Neural crest cell (in vitro differentiated cells): ENCODE measurements at regions not wholly inside any gene's neighbourhood (a gene's known extent, or its start where the extent isn't known, plus 50 kb on each side); places are given as distances from the start of the nearest gene placed in this dataset.
A peak's percentile ranks its signal among the peaks of the same experiment; 100 is the strongest.
"Not testable (repeated sequence)": the region's sequence is repeated elsewhere in the genome, so short reads cannot be mapped to it uniquely, and the experiment has no call there.

ENCODE experiments used
- DNase-seq: peaks from one replicate; pipeline ENCODE4 v3.0.0; 2021; ENCODE audit warnings: low read depth, mixed read lengths, low spot score
- H3K27ac Mint-ChIP-seq: one replicate; pipeline ENCODE4 v1.8.0; 2021; ENCODE audit warnings: mild to moderate bottlenecking, mixed read lengths; ENCODE audit not compliant: unreplicated experiment
- H3K27me3 Mint-ChIP-seq: 2 replicates; pipeline ENCODE4 v1.8.0; 2021; ENCODE audit warnings: low read depth, mild to moderate bottlenecking, mixed read lengths
- H3K36me3 Mint-ChIP-seq: 2 replicates; pipeline ENCODE4 v1.8.0; 2021; ENCODE audit warnings: low read depth, mild to moderate bottlenecking, mixed read lengths
- H3K4me1 Mint-ChIP-seq: 2 replicates; pipeline ENCODE4 v1.8.0; 2021; ENCODE audit warnings: mixed read lengths
- H3K4me3 Mint-ChIP-seq: one replicate; pipeline ENCODE4 v1.8.0; 2021; ENCODE audit warnings: mild to moderate bottlenecking, mixed read lengths
- H3K9me3 Mint-ChIP-seq: 2 replicates; pipeline ENCODE4 v1.8.0; 2021; ENCODE audit warnings: mixed read lengths
- TF ChIP-seq, protein P1 (sequence below): fragments of 200-600 bp; sonication (generic); conservative IDR thresholded peaks from 2 replicates; pipeline ENCODE4 v1.5.0; 2021; ENCODE audit warnings: antibody characterized with exemption, mild to moderate bottlenecking

DNA sequence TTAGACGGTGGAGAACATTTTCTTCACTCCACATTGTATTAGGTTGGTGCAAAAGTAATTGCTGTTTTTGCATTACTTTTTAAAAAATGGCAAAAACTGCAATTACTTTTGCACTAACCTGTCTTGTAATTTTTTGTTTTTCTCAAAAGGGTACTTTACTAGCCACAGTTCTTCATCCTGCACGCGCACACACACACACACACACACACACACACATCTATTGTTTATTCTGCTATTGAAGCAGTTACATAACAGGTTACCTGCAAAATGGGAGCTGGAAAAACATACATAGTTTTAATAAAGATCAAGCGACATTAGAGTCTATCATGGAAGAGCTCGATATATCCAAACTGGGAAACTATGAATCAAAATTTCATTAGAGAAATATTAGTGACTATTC, 235.2 kb downstream of the SIM1 start:
- TF ChIP-seq, protein P1, sequence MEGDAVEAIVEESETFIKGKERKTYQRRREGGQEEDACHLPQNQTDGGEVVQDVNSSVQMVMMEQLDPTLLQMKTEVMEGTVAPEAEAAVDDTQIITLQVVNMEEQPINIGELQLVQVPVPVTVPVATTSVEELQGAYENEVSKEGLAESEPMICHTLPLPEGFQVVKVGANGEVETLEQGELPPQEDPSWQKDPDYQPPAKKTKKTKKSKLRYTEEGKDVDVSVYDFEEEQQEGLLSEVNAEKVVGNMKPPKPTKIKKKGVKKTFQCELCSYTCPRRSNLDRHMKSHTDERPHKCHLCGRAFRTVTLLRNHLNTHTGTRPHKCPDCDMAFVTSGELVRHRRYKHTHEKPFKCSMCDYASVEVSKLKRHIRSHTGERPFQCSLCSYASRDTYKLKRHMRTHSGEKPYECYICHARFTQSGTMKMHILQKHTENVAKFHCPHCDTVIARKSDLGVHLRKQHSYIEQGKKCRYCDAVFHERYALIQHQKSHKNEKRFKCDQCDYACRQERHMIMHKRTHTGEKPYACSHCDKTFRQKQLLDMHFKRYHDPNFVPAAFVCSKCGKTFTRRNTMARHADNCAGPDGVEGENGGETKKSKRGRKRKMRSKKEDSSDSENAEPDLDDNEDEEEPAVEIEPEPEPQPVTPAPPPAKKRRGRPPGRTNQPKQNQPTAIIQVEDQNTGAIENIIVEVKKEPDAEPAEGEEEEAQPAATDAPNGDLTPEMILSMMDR: no peak
- Mint-ChIP-seq H3K27me3 (peaks cover 10% of the 10 kb centered on the region), H3K27ac (no peak overlapping the region), H3K36me3 (no peaks in the 10 kb centered on the region), H3K4me3 (peak overlapping the region; percentile 62), H3K4me1 (peaks cover 32% of the 10 kb centered on the region), H3K9me3 (peaks cover under 1% of the 10 kb centered on the region)
- DNase-seq: no peak

DNA sequence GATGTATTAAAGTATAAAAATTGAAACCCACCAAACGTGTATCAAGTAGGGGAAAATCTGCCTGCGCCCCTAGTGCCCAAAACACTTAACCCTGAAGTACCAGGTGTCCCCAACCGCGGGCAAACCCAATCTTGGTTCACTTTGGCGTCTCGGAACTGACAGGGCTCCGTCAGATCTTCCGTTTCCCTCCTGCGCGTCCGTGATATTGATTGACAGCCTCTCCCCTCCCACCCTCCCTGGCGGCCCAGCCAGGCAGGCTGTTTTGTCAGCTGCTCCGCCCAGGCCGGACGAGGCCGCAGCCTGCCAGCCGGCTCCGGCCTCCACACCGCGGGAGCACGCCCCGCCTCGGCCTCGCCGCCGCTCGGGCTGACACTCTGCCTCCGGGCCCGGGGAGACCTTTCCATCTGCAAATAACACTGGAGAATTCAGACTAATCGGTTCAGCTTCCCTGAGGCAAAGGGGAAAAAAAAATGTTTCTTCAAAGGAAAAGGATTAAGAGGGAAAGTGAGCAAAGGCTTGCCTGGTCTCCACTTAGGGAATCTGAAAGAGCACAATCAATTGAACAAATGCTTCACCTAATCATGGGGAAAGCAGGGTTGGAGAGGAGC, 234.9 kb upstream of the MCHR2 start:
- Mint-ChIP-seq H3K36me3 (no peaks in the 10 kb centered on the region), H3K4me1 (peaks cover 30% of the 10 kb centered on the region), H3K27ac (no peak overlapping the region), H3K27me3 (peaks cover 10% of the 10 kb centered on the region), H3K9me3 (peaks cover 2% of the 10 kb centered on the region), H3K4me3 (peak overlapping the region; percentile 73)
- peak; percentile 69 for DNase-seq
- TF ChIP-seq, protein P1: peak; percentile 37

DNA sequence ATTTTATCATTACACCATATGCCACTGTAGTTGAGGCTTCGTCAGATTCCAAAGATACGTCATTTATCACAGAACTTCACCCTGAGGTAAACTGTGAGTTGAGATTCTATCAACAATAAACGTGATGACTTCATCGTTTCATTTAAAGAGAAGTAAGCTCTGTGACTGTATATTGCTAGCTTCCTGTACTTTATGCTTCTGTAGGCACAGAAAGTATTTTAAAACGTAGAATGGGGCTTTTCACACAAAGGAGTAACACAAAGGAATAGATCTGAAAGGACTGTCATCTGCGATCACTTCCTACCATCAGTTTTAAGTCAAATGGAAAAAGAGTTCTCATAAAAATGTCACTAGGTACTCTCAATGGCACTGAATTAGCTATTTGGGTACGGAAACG, 234.4 kb upstream of the MCHR2 start:
- Mint-ChIP-seq H3K9me3 (peaks cover 2% of the 10 kb centered on the region), H3K27ac (no peak overlapping the region), H3K36me3 (no peaks in the 10 kb centered on the region), H3K4me1 (peaks cover 30% of the 10 kb centered on the region), H3K27me3 (peaks cover 10% of the 10 kb centered on the region), H3K4me3 (peak overlapping the region; percentile 73)
- no peak for DNase-seq
- TF ChIP-seq, protein P1: no peak

DNA sequence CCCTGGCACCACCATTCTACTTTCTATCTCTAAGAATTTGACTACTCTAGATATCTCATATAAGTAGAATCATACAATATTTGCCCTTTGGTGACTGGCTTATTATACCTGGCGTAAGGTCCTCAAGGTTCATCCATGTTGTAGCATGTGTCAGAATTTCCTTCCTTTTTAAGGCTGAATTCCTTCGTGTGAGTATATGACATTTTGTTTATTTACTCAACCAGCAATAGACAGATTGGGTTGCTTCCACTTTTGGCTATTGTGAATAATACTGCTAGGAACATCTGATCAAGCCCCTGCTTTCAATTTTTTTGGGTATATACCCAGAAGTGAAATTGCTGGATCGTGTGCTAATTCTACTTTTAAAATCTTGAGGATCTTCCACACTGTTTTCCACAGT, 232.8 kb upstream of the MCHR2 start:
- Mint-ChIP-seq H3K27me3 (peaks cover 10% of the 10 kb centered on the region), H3K4me1 (peaks cover 30% of the 10 kb centered on the region), H3K27ac (no peak overlapping the region), H3K36me3 (no peaks in the 10 kb centered on the region), H3K9me3 (peaks cover 2% of the 10 kb centered on the region), H3K4me3 (no peak overlapping the region)
- TF ChIP-seq, protein P1: no peak
- DNase-seq: no peak

DNA sequence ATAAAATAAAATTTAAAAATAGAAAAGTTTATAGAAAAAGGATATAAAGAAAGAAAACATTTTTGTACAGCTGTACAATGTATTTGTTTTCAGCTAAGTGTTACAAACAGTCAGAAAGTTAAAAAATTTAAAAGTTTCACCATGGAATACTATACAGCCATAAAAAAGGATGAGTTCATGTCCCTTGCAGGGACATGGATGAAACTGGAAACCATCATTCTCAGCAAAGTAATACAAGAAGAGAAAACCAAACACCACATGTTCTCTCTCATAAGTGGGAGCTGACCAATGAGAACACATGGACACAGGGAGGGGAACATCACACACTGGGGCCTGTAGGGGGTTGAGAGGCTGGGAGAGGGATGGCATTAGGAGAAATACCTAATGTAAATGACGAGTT, 229.9 kb upstream of the MCHR2 start:
- peaks cover 17% of the 10 kb centered on the region for H3K27me3 Mint-ChIP-seq

DNA sequence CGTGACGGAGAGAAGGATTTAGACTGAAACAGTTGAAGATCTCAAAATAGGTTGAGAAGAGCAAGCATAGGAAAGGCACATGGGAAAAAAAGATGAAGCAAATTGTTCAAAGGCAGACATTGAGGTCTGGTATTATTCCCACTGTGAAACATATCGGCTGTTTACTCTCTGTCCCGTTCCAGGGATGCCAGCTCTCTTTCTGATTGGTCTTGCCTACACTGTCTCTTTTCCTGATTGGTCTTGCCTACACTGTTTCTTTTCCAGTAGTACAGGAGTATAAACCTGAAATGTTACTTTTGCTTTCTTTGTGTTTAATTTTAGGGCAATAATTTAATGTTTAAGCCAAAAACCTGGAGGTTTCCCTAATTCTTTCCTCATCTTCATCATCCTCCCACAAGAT, 226.5 kb upstream of the MCHR2 start:
- DNase-seq: no peak
- Mint-ChIP-seq H3K9me3 (peaks cover 2% of the 10 kb centered on the region), H3K4me3 (no peak overlapping the region), H3K27me3 (peaks cover 10% of the 10 kb centered on the region), H3K36me3 (no peaks in the 10 kb centered on the region), H3K27ac (no peak overlapping the region), H3K4me1 (no peaks in the 10 kb centered on the region)
- TF ChIP-seq, protein P1: no peak

More for the DNA sequence above, 229.9 kb upstream of the MCHR2 start:
- H3K36me3 Mint-ChIP-seq, H3K9me3 Mint-ChIP-seq, H3K27ac Mint-ChIP-seq, H3K4me3 Mint-ChIP-seq, DNase-seq: not testable (repeated sequence)
- peaks cover 11% of the 10 kb centered on the region for H3K4me1 Mint-ChIP-seq
